A549 (cell line): ENCODE measurements at regions not wholly inside any gene's neighbourhood (a gene's known extent, or its start where the extent isn't known, plus 50 kb on each side); places are given as distances from the start of the nearest gene placed in this dataset.

Experiments
- CEBPB ChIP-seq, 2 experiments: fragments of >200 bp in 1 of 2; sonication (Bioruptor Twin) in 1 of 2; formaldehyde crosslinking in 1 of 2; IDR thresholded peaks; 2 replicates each; pipeline ENCODE4 v1.6.1; 2012 to 2016
- CHD4 ChIP-seq: fragments of 200-600 bp; sonication (generic); IDR thresholded peaks from 2 replicates; pipeline ENCODE4 v1.6.1; 2016; ENCODE audit warnings: antibody characterized with exemption, mild to moderate bottlenecking, borderline replicate concordance
- E2F6 ChIP-seq: IDR thresholded peaks from 2 replicates; pipeline ENCODE4 v1.6.1; 2012; ENCODE audit warnings: low read depth, borderline replicate concordance
- EP300 ChIP-seq, 2 experiments: fragments of >200 bp; sonication (Bioruptor Twin); formaldehyde crosslinking; IDR thresholded peaks; 2 replicates in 1 of 2; 3 replicates in 1 of 2; pipeline ENCODE4 v1.6.1; 2016 to 2017
- FOSL2 ChIP-seq, 2 experiments: fragments of 450-650 bp in 1 of 2; fragments of >200 bp in 1 of 2; sonication (Bioruptor Twin) in 1 of 2; formaldehyde crosslinking; IDR thresholded peaks; 2 replicates each; pipeline versions ENCODE4 v1.5.0 to v1.6.1; 2016 to 2020; ENCODE audit warnings: mild to moderate bottlenecking in 1 of 2, moderate library complexity in 1 of 2
- HEYL ChIP-seq: fragments of 250-450 bp; sonication (Bioruptor Pico); IDR thresholded peaks from 2 replicates; pipeline ENCODE4 v1.8.0; 2021; ENCODE audit warnings: mild to moderate bottlenecking, moderate library complexity
- JUN ChIP-seq, 2 experiments: fragments of >200 bp; sonication (Bioruptor Twin); formaldehyde crosslinking; IDR thresholded peaks; 2 replicates in 1 of 2; 3 replicates in 1 of 2; pipeline ENCODE4 v1.6.1; 2016 to 2017
- KDM1A ChIP-seq: fragments of 200-600 bp; sonication (generic); IDR thresholded peaks from 2 replicates; pipeline ENCODE4 v1.6.1; 2016; ENCODE audit warnings: low read depth, mild to moderate bottlenecking
- MAX ChIP-seq: IDR thresholded peaks from 2 replicates; pipeline ENCODE4 v1.6.1; 2012
- POLR2AphosphoS2 ChIP-seq: conservative IDR thresholded peaks from 2 replicates; pipeline ENCODE4 v1.6.1; 2012; ENCODE audit warnings: low read length, improper control_type of control experiment, inconsistent platforms
- RAD21 ChIP-seq, 2 experiments: fragments of >200 bp in 1 of 2; sonication (Bioruptor Twin) in 1 of 2; formaldehyde crosslinking in 1 of 2; IDR thresholded peaks in 1 of 2; conservative IDR thresholded peaks in 1 of 2; 2 replicates in 1 of 2; 3 replicates in 1 of 2; pipeline ENCODE4 v1.6.1; 2012 to 2018; ENCODE audit warnings: inconsistent platforms in 1 of 2
- RCOR1 ChIP-seq: fragments of 150-350 bp; IDR thresholded peaks from 2 replicates; pipeline ENCODE4 v1.6.1; 2014; ENCODE audit warnings: antibody characterized with exemption, low read length, low read depth
- TF ChIP-seq, protein P1 (sequence below): fragments of >200 bp; sonication (Bioruptor Twin); formaldehyde crosslinking; IDR thresholded peaks from 3 replicates; pipeline ENCODE4 v1.5.1; 2016

DNA sequence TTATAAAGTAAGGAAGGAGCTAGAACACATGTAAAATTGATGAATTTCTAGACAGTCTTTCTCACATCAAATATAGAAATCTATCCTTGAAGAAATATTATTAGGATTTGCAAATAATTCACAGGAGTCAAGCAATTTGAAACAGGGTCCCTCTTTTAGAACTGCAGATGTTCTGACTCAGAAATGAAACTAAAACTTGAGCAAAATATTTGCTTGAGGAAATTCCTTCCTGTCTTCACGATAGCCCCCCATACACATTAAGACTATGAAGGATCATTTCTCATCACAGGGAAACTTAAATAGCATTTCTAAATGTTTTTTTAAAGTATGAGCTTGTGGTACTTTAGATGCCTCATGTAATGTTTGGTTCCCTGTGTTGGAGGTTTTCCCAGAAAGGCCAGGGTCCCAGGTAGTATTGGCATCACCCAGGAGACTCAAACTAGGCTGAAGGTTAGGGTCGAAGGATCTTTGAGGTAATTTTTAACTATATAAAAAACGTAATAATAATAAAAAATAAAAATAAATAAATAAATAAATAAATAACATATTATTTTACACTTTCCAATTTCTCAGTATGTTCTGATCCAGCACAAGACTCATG is 144.0 kb upstream of the TBX18 start:
- no peak for TF ChIP-seq RCOR1
- TF ChIP-seq, protein P1, sequence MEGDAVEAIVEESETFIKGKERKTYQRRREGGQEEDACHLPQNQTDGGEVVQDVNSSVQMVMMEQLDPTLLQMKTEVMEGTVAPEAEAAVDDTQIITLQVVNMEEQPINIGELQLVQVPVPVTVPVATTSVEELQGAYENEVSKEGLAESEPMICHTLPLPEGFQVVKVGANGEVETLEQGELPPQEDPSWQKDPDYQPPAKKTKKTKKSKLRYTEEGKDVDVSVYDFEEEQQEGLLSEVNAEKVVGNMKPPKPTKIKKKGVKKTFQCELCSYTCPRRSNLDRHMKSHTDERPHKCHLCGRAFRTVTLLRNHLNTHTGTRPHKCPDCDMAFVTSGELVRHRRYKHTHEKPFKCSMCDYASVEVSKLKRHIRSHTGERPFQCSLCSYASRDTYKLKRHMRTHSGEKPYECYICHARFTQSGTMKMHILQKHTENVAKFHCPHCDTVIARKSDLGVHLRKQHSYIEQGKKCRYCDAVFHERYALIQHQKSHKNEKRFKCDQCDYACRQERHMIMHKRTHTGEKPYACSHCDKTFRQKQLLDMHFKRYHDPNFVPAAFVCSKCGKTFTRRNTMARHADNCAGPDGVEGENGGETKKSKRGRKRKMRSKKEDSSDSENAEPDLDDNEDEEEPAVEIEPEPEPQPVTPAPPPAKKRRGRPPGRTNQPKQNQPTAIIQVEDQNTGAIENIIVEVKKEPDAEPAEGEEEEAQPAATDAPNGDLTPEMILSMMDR, result no peak
- TF ChIP-seq MAX, result no peak
- TF ChIP-seq CEBPB (IDR thresholded peaks at IDR 0.05), result no peak
- no peak for TF ChIP-seq RAD21 (conservative IDR thresholded peaks at IDR 0.05 in 1 of 2, IDR thresholded peaks at IDR 0.05 in 1 of 2)
- no peak for TF ChIP-seq POLR2AphosphoS2
- TF ChIP-seq FOSL2 (IDR thresholded peaks at IDR 0.05), result no peak
- no peak for TF ChIP-seq FOSL2 (CRISPR knock-in tag; IDR thresholded peaks at IDR 0.05)
- no peak for TF ChIP-seq JUN (IDR thresholded peaks at IDR 0.05)
- TF ChIP-seq HEYL (CRISPR knock-in tag), result no peak
- TF ChIP-seq EP300 (IDR thresholded peaks at IDR 0.05), result no peak
- TF ChIP-seq KDM1A, result no peak
- TF ChIP-seq CHD4, result no peak
- TF ChIP-seq E2F6, result no peak
